HepG2 (cell line): ENCODE measurements at regions not wholly inside any gene's neighbourhood (a gene's known extent, or its start where the extent isn't known, plus 50 kb on each side); places are given as distances from the start of the nearest gene placed in this dataset.

ENCODE experiments used
- ATAC-seq: fragments of 200-7000 bp; cut with Tn5 transposase; 3 replicates; pipeline ENCODE4 v1.9.1; 2020; ENCODE audit warnings: mild to moderate bottlenecking, moderate library complexity
- BruUV-seq: library from RNA; stranded (reverse); fragments of 400-500 nt; replicated peaks from 2 replicates; lab custom pipeline; 2021; lab: Mats Ljungman, UMichigan
- CTCF ChIA-PET: fragments of 300-600 bp; formaldehyde crosslinking; extraction: SDS; loops from one replicate; lab custom pipeline; 2021; ENCODE audit warnings: low total read pairs, inconsistent platforms, low intra/inter-chr PET ratio; lab: Yijun Ruan, JAX
- POLR2A ChIA-PET: fragments of 350-600 bp; sonication (Branson Sonifier 250); formaldehyde crosslinking; loops from one replicate; lab custom pipeline; 2020; ENCODE audit warnings: antibody characterized with exemption, inconsistent platforms; lab: Yijun Ruan, JAX
- DNase-seq: peaks from one replicate; pipeline ENCODE4 v3.0.0-alpha.2; 2015; ENCODE audit warnings: low spot score
- FAIRE-seq: peaks from 3 replicates; lab custom pipeline; 2011; peaks lifted over from hg19 to GRCh38; lab: Jason Lieb, UNC
- H2AFZ ChIP-seq: one replicate; pipeline ENCODE4 v1.6.1; 2011; ENCODE audit warnings: low read length, inconsistent platforms
- H3K27ac ChIP-seq: fragments of 300-600 bp; 3 replicates; pipeline ENCODE4 v1.8.0; 2011; ENCODE audit warnings: mixed run types, mild to moderate bottlenecking, mixed read lengths, low read length, inconsistent platforms; ENCODE audit not compliant: insufficient read depth; ENCODE audit errors: extremely low read length
- H3K27me3 ChIP-seq, 2 experiments: fragments of 200-600 bp in 1 of 2; 2 replicates in 1 of 2; 3 replicates in 1 of 2; pipeline versions ENCODE4 v1.6.0 to v1.8.0; 2011; ENCODE audit warnings: low read length in 2 of 2, mild to moderate bottlenecking in 2 of 2, moderate library complexity in 2 of 2, inconsistent platforms in 1 of 2; ENCODE audit not compliant: insufficient read depth in 2 of 2, control insufficient read depth in 1 of 2
- H3K36me3 ChIP-seq, 2 experiments: fragments of 200-600 bp in 1 of 2; replicated peaks in 1 of 2; 2 replicates in 1 of 2; 3 replicates in 1 of 2; pipeline versions ENCODE4 v1.5.1 to v1.8.0; 2011; ENCODE audit warnings: low read length in 2 of 2, inconsistent platforms in 1 of 2; ENCODE audit not compliant: insufficient read depth in 2 of 2, control insufficient read depth in 1 of 2
- H3K4me1 ChIP-seq: 2 replicates; pipeline ENCODE4 v1.5.1; 2012; ENCODE audit warnings: low read length, inconsistent platforms; ENCODE audit not compliant: insufficient read depth
- H3K4me2 ChIP-seq: 2 replicates; pipeline ENCODE4 v1.6.0; 2011; ENCODE audit warnings: low read depth, low read length, inconsistent platforms
- H3K4me3 ChIP-seq, 3 experiments: fragments of 200-600 bp in 1 of 3; sonication (generic), shearing (Covaris generic) in 1 of 3; replicated peaks in 1 of 3; 2 replicates each; pipeline ENCODE4 v1.5.1; 2011 to 2016; ENCODE audit warnings: low read length in 3 of 3, inconsistent platforms in 2 of 3, low read depth in 2 of 3, mild to moderate bottlenecking in 2 of 3, control low read depth in 1 of 3, mixed read lengths in 1 of 3; ENCODE audit not compliant: insufficient read depth in 1 of 3
- H3K79me2 ChIP-seq: one replicate; pipeline ENCODE4 v1.6.1; 2011; ENCODE audit warnings: low read length, inconsistent platforms; ENCODE audit not compliant: insufficient read depth
- H3K9ac ChIP-seq: 2 replicates; pipeline ENCODE4 v1.6.0; 2011; ENCODE audit warnings: mild to moderate bottlenecking, low read depth, low read length, inconsistent platforms; ENCODE audit not compliant: insufficient read depth
- H3K9me3 ChIP-seq: 2 replicates; pipeline ENCODE4 v1.5.1; 2012; ENCODE audit warnings: mild to moderate bottlenecking, low read length
- H4K20me1 ChIP-seq: 2 replicates; pipeline ENCODE4 v1.6.0; 2011; ENCODE audit warnings: inconsistent platforms, mild to moderate bottlenecking, low read length, moderate library complexity; ENCODE audit not compliant: insufficient read depth
- DMAP1 ChIP-seq: IDR thresholded peaks from 2 replicates; pipeline ENCODE4 v1.6.1; 2016
- TOPORS ChIP-seq: sonication (generic); formaldehyde crosslinking; IDR thresholded peaks from 2 replicates; pipeline ENCODE4 v1.8.0; 2023; ENCODE audit warnings: mild to moderate bottlenecking, missing genetic modification reagents
- U2AF1 ChIP-seq: fragments of 200-400 bp; formaldehyde crosslinking; optimal IDR thresholded peaks from 2 replicates; pipeline ENCODE3; 2017; ENCODE audit warnings: mild to moderate bottlenecking, low read depth, low read length
- ZC3H4 ChIP-seq: sonication (generic); formaldehyde crosslinking; IDR thresholded peaks from 2 replicates; pipeline ENCODE4 v1.4.0; 2020; ENCODE audit warnings: missing genetic modification reagents, borderline replicate concordance
- ZGPAT ChIP-seq: IDR thresholded peaks from 2 replicates; pipeline ENCODE4 v1.6.1; 2016; ENCODE audit warnings: mild to moderate bottlenecking
- ZNF136 ChIP-seq: sonication (generic); formaldehyde crosslinking; IDR thresholded peaks from 2 replicates; pipeline ENCODE4 v1.8.1; 2022; ENCODE audit warnings: low read depth, mild to moderate bottlenecking, moderate library complexity, missing genetic modification reagents
- ZNF530 ChIP-seq: sonication (generic); formaldehyde crosslinking; IDR thresholded peaks from 2 replicates; pipeline ENCODE4 v1.5.0; 2020; ENCODE audit warnings: low read depth, mild to moderate bottlenecking, missing genetic modification reagents
- ZNF616 ChIP-seq: sonication (generic); formaldehyde crosslinking; IDR thresholded peaks from 2 replicates; pipeline ENCODE4 v1.5.0; 2020; ENCODE audit warnings: low read depth, mild to moderate bottlenecking, missing genetic modification reagents
- WGBS: methylation state at CpG from one replicate; pipeline ENCODE4 v1.1.6; 2017; ENCODE audit warnings: low lambda C conversion rate; 5-methylcytosine and 5-hydroxymethylcytosine counted together
- in situ Hi-C: cut with HindIII; loops from 2 replicates; pipeline ENCODE4 v1.10.0; 2017; ENCODE audit warnings: low pct_unique_long_range_greater_than_20kb; ENCODE audit not compliant: extremely low pct_ligation_motif_present
- intact Hi-C: fragments of 100-400 bp; cut with micrococcal nuclease; formaldehyde crosslinking; loops from one replicate; pipeline ENCODE4 v1.10.0; 2022; ENCODE audit not compliant: unreplicated experiment
- TF ChIP-seq, protein P1 (sequence below): sonication (generic); formaldehyde crosslinking; IDR thresholded peaks from 2 replicates; pipeline ENCODE4 v1.9.0; 2021; ENCODE audit warnings: missing genetic modification reagents, borderline replicate concordance
- TF ChIP-seq, protein P2 (sequence below): sonication (generic); formaldehyde crosslinking; IDR thresholded peaks from 2 replicates; pipeline ENCODE4 v1.4.0; 2020; ENCODE audit warnings: mild to moderate bottlenecking, missing genetic modification reagents
- TF ChIP-seq, protein P3 (sequence below): sonication (generic); formaldehyde crosslinking; IDR thresholded peaks from 2 replicates; pipeline ENCODE4 v1.4.0; 2020; ENCODE audit warnings: mild to moderate bottlenecking, missing genetic modification reagents
- TF ChIP-seq, protein P4 (sequence below): sonication (generic); formaldehyde crosslinking; IDR thresholded peaks from 2 replicates; pipeline ENCODE4 v1.4.0; 2020; ENCODE audit warnings: mild to moderate bottlenecking, missing genetic modification reagents
- TF ChIP-seq, protein P5 (sequence below): sonication (generic); formaldehyde crosslinking; IDR thresholded peaks from 2 replicates; pipeline ENCODE4 v1.9.0; 2021; ENCODE audit warnings: missing genetic modification reagents, mild to moderate bottlenecking, borderline replicate concordance

GRCh38 chr6:139595183-139595582 lies 220.7 kb upstream of the CITED2 start:
- H3K36me3 ChIP-seq = no peaks in the 10 kb centered on the region
- ChIA-PET CTCF (no interaction called here), POLR2A (interaction anchor here (1.9 kb wide), 1 partner anchor 221 kb away, joined by 6 read pairs; the partner anchor contains the start of gene CITED2)
- intact Hi-C loops (no loop called here), in situ Hi-C loops (no loop called here)
- TF ChIP-seq, protein P1, sequence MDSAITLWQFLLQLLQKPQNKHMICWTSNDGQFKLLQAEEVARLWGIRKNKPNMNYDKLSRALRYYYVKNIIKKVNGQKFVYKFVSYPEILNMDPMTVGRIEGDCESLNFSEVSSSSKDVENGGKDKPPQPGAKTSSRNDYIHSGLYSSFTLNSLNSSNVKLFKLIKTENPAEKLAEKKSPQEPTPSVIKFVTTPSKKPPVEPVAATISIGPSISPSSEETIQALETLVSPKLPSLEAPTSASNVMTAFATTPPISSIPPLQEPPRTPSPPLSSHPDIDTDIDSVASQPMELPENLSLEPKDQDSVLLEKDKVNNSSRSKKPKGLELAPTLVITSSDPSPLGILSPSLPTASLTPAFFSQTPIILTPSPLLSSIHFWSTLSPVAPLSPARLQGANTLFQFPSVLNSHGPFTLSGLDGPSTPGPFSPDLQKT (CRISPR knock-in tag) = no peak
- TF ChIP-seq U2AF1 (no peak), DMAP1 (CRISPR knock-in tag) (no peak), ZNF136 (no peak), ZC3H4 (no peak), ZGPAT (CRISPR knock-in tag) (no peak), ZNF530 (CRISPR knock-in tag) (no peak), ZNF616 (CRISPR knock-in tag) (no peak), TOPORS (CRISPR knock-in tag) (no peak)
- TF ChIP-seq, protein P2, sequence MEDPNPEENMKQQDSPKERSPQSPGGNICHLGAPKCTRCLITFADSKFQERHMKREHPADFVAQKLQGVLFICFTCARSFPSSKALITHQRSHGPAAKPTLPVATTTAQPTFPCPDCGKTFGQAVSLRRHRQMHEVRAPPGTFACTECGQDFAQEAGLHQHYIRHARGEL (CRISPR knock-in tag) = no peak
- TF ChIP-seq, protein P3, sequence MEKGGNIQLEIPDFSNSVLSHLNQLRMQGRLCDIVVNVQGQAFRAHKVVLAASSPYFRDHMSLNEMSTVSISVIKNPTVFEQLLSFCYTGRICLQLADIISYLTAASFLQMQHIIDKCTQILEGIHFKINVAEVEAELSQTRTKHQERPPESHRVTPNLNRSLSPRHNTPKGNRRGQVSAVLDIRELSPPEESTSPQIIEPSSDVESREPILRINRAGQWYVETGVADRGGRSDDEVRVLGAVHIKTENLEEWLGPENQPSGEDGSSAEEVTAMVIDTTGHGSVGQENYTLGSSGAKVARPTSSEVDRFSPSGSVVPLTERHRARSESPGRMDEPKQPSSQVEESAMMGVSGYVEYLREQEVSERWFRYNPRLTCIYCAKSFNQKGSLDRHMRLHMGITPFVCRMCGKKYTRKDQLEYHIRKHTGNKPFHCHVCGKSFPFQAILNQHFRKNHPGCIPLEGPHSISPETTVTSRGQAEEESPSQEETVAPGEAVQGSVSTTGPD (CRISPR knock-in tag) = no peak
- TF ChIP-seq, protein P4, sequence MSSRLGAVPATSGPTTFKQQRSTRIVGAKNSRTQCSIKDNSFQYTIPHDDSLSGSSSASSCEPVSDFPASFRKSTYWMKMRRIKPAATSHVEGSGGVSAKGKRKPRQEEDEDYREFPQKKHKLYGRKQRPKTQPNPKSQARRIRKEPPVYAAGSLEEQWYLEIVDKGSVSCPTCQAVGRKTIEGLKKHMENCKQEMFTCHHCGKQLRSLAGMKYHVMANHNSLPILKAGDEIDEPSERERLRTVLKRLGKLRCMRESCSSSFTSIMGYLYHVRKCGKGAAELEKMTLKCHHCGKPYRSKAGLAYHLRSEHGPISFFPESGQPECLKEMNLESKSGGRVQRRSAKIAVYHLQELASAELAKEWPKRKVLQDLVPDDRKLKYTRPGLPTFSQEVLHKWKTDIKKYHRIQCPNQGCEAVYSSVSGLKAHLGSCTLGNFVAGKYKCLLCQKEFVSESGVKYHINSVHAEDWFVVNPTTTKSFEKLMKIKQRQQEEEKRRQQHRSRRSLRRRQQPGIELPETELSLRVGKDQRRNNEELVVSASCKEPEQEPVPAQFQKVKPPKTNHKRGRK (CRISPR knock-in tag) = no peak
- TF ChIP-seq, protein P5, sequence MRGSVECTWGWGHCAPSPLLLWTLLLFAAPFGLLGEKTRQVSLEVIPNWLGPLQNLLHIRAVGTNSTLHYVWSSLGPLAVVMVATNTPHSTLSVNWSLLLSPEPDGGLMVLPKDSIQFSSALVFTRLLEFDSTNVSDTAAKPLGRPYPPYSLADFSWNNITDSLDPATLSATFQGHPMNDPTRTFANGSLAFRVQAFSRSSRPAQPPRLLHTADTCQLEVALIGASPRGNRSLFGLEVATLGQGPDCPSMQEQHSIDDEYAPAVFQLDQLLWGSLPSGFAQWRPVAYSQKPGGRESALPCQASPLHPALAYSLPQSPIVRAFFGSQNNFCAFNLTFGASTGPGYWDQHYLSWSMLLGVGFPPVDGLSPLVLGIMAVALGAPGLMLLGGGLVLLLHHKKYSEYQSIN = no peak
- ATAC-seq (no peak), FAIRE-seq (no peak), DNase-seq (no peak)
- H3K4me3 ChIP-seq = no peak overlapping the region
- H3K4me1 ChIP-seq = peaks cover 35% of the 10 kb centered on the region
- H3K27me3 ChIP-seq = no peaks in the 10 kb centered on the region
- no peaks in the 10 kb centered on the region for H3K79me2 ChIP-seq
- BruUV-seq = no TSS peak
- H4K20me1 ChIP-seq = no peaks in the 10 kb centered on the region
- no peak overlapping the region for H3K4me2 ChIP-seq
- no peak overlapping the region for H2AFZ ChIP-seq
- no peak overlapping the region for H3K27ac ChIP-seq
- WGBS = 92% methylated on average over 3 of the region's 3 CpGs
- H3K9ac ChIP-seq = no peak overlapping the region
- H3K9me3 ChIP-seq = no peaks in the 10 kb centered on the region
